GM19452 (cell line): ENCODE measurements at regions not wholly inside any gene's neighbourhood (a gene's known extent, or its start where the extent isn't known, plus 50 kb on each side); places are given as distances from the start of the nearest gene placed in this dataset.

Experiments used
- ATAC-seq: cut with Tn5 transposase; IDR thresholded peaks from one replicate; pipeline ENCODE4 v1.9.1; 2021; ENCODE audit not compliant: unreplicated experiment

- no peak for ATAC-seq
Observed at GRCh38 chr17:56648321-56648720, 54.8 kb downstream of the NOG start.

- no peak for ATAC-seq
Observed at GRCh38 chr17:56648806-56649205, 55.3 kb downstream of the NOG start.

- ATAC-seq: no peak
Observed at GRCh38 chr17:56652628-56653027, 59.1 kb downstream of the NOG start.

- ATAC-seq: peak; percentile 99
Observed at GRCh38 chr17:56653877-56654276, 60.4 kb downstream of the NOG start.

- ATAC-seq: no peak
Observed at GRCh38 chr17:56656701-56657327, 63.3 kb downstream of the NOG start.

GRCh38 chr17:56658648-56659047, 65.1 kb downstream of the NOG start:
- no peak for ATAC-seq

- no peak for ATAC-seq
Observed at GRCh38 chr17:56659622-56660021, 66.1 kb downstream of the NOG start.

- ATAC-seq: no peak
Observed at GRCh38 chr17:56661906-56662305, 68.4 kb downstream of the NOG start.

GRCh38 chr17:56665864-56666263, 72.4 kb downstream of the NOG start:
- no peak for ATAC-seq

GRCh38 chr17:56667925-56668458, 74.5 kb downstream of the NOG start:
- ATAC-seq: no peak

GRCh38 chr17:56672195-56672594, 78.7 kb downstream of the NOG start:
- no peak for ATAC-seq

- no peak for ATAC-seq
Observed at GRCh38 chr17:56674401-56674925, 81.0 kb downstream of the NOG start.

GRCh38 chr17:56675876-56676660, 82.6 kb downstream of the NOG start:
- ATAC-seq: no peak

GRCh38 chr17:56676810-56677209, 83.3 kb downstream of the NOG start:
- ATAC-seq: no peak

- no peak for ATAC-seq
Observed at GRCh38 chr17:56678249-56679114, 85.0 kb downstream of the NOG start.

- ATAC-seq: no peak
Observed at GRCh38 chr17:56679115-56679776, 85.7 kb downstream of the NOG start.

- no peak for ATAC-seq
Observed at GRCh38 chr17:56679777-56680422, 86.4 kb downstream of the NOG start.

- ATAC-seq: no peak
Observed at GRCh38 chr17:56680676-56681075, 87.2 kb downstream of the NOG start.

GRCh38 chr17:56681561-56682266, 88.2 kb downstream of the NOG start:
- peak; percentile 85 for ATAC-seq

- ATAC-seq: no peak
Observed at GRCh38 chr17:56688151-56688550, 94.7 kb downstream of the NOG start.
